ENCODE measurements at regions not wholly inside any gene's neighbourhood (a gene's known extent, or its start where the extent isn't known, plus 50 kb on each side); places are given as distances from the start of the nearest gene placed in this dataset.

- no peak overlapping the region for H3K27ac ChIP-seq (ENCODE audit: insufficient read length, low read depth, low read length)
- no peak overlapping the region for H2AK5ac ChIP-seq (ENCODE audit: insufficient read length, low read length)
- no peak overlapping the region for H2BK12ac ChIP-seq (ENCODE audit: insufficient read length, low read depth, low read length)
- H3K4me2 ChIP-seq (ENCODE audit: insufficient read depth, insufficient read length, low read length) = no peak overlapping the region
- no peak overlapping the region for H2BK20ac ChIP-seq (ENCODE audit: low read depth, low read length, poor library complexity, severe bottlenecking)
- no peak overlapping the region for H2AFZ ChIP-seq (ENCODE audit: low read length)
- H2BK120ac ChIP-seq (ENCODE audit: low read depth, low read length, poor library complexity, severe bottlenecking) = no peak overlapping the region
- Mint-ChIP-seq H3K4me1 (peaks cover 13 to 23% of the 10 kb centered on the region in 2 experiments), H3K9me3 (no peaks in the 10 kb centered on the region), H3K4me3 (no peak overlapping the region), H3K27ac (no peak overlapping the region), H3K36me3 (ENCODE audit: insufficient read depth in 1 of 3, low read depth in 3 of 3) (no peaks in the 10 kb centered on the region), H3K27me3 (ENCODE audit: low read depth) (peaks cover 11% of the 10 kb centered on the region)
- H3K27me3 ChIP-seq (ENCODE audit: insufficient read depth, low read length) = no peaks in the 10 kb centered on the region; the same call in 1 of the 2 replicates
- TF ChIP-seq CTCF (conservative IDR thresholded peaks at IDR 0.05) = no peak
- H2BK15ac ChIP-seq (ENCODE audit: low read depth, low read length) = no peak overlapping the region
- no peak overlapping the region for H3K18ac ChIP-seq (ENCODE audit: insufficient read length, low read depth, low read length)
- no peak overlapping the region for H3K4ac ChIP-seq (ENCODE audit: low read depth, low read length)
- H3K4me1 ChIP-seq (ENCODE audit: insufficient read depth, low read length) = peaks cover 3% of the 10 kb centered on the region
- no peaks in the 10 kb centered on the region for H3K9me3 ChIP-seq (ENCODE audit: control insufficient read depth, low read depth, low read length)
- H4K8ac ChIP-seq (replicated peaks; ENCODE audit: insufficient read length, low read depth, low read length) = no peak overlapping the region
- no peak overlapping the region for H4K91ac ChIP-seq (ENCODE audit: insufficient read length, low read depth, low read length)
- no peaks in the 10 kb centered on the region for H3K79me2 ChIP-seq (ENCODE audit: insufficient read depth, low read length)
- H3K23ac ChIP-seq (ENCODE audit: insufficient read length, low read depth, low read length) = no peak overlapping the region
- no peak overlapping the region for H3K14ac ChIP-seq (ENCODE audit: insufficient read depth, low read length)
- H3T11ph ChIP-seq (ENCODE audit: low read length) = no peak overlapping the region
- no peaks in the 10 kb centered on the region for H3K79me1 ChIP-seq (ENCODE audit: insufficient read depth, low read depth, low read length, poor library complexity, severe bottlenecking)
- no peak overlapping the region for H2BK5ac ChIP-seq (ENCODE audit: insufficient read length, low read length)
- H3K23me2 ChIP-seq (ENCODE audit: insufficient read length, low read depth, low read length, poor library complexity, severe bottlenecking) = no peaks in the 10 kb centered on the region
- no peak for DNase-seq
- H4K20me1 ChIP-seq (ENCODE audit: control insufficient read depth, insufficient read depth, insufficient read length) = no peaks in the 10 kb centered on the region
- no peak overlapping the region for H3K9ac ChIP-seq (ENCODE audit: extremely low read depth, insufficient read length, low read length)
- WGBS (ENCODE audit: extremely low coverage, insufficient read length, low lambda C conversion rate) = no CpG with 5 or more reads among the region's 6 CpGs
- H4K5ac ChIP-seq (ENCODE audit: insufficient read length, low read depth, low read length) = no peak overlapping the region
- H3K56ac ChIP-seq (ENCODE audit: insufficient read length, low read depth, low read length) = no peak overlapping the region
Observed at GRCh38 chr22:27183474-27183873, 526.1 kb downstream of the MIAT start.
